GM12878 (cell line): ENCODE measurements at regions not wholly inside any gene's neighbourhood (a gene's known extent, or its start where the extent isn't known, plus 50 kb on each side); places are given as distances from the start of the nearest gene placed in this dataset.

Experiments used
- ATAC-seq: fragments of 200-7000 bp; cut with Tn5 transposase; 3 replicates; pipeline ENCODE4 v1.9.1; 2020; ENCODE audit warnings: mild to moderate bottlenecking, moderate library complexity
- BruUV-seq: library from RNA; stranded (reverse); fragments of 400-500 nt; replicated peaks from 2 replicates; lab custom pipeline; 2021; lab: Mats Ljungman, UMichigan
- CTCF ChIA-PET: fragments of 300-600 bp; sonication (Branson Sonifier 250); formaldehyde crosslinking; extraction: SDS; loops from one replicate; lab custom pipeline; 2021; ENCODE audit warnings: inconsistent platforms; lab: Yijun Ruan, JAX
- POLR2A ChIA-PET: fragments of 350-600 bp; formaldehyde crosslinking; extraction: SDS; loops from one replicate; lab custom pipeline; 2021; ENCODE audit warnings: inconsistent platforms; lab: Charles Lee
- RAD21 ChIA-PET: fragments of 300-600 bp; sonication (Branson Sonifier 250); formaldehyde crosslinking; loops from one replicate; lab custom pipeline; 2023; ENCODE audit warnings: antibody characterized with exemption; ENCODE audit not compliant: unreplicated experiment; lab: Charles Lee
- SMC1A ChIA-PET: fragments of 300-600 bp; sonication (Branson Sonifier 250); formaldehyde crosslinking; loops from one replicate; lab custom pipeline; 2023; ENCODE audit not compliant: unreplicated experiment, uncharacterized antibody; lab: Charles Lee
- DNase-seq: peaks from one replicate; pipeline ENCODE4 v3.0.0-alpha.2; 2011; ENCODE audit warnings: low read depth, low spot score
- FAIRE-seq: peaks from 3 replicates; lab custom pipeline; 2011; peaks lifted over from hg19 to GRCh38; lab: Jason Lieb, UNC
- H2AFZ ChIP-seq: 2 replicates; pipeline ENCODE4 v1.6.0; 2011; ENCODE audit warnings: low read depth, low read length, control low read depth; ENCODE audit not compliant: control insufficient read depth
- H3K27ac ChIP-seq: 2 replicates; pipeline ENCODE4 v1.5.1; 2011; ENCODE audit warnings: control low read depth; ENCODE audit not compliant: control insufficient read depth, insufficient read depth
- H3K27me3 ChIP-seq, 2 experiments: replicated peaks in 1 of 2; 2 replicates each; pipeline versions ENCODE4 v1.6.0 to v1.6.1; 2011; ENCODE audit warnings: low read length in 1 of 2; ENCODE audit not compliant: control insufficient read depth in 2 of 2, insufficient read depth in 2 of 2
- H3K36me3 ChIP-seq, 2 experiments: 2 replicates each; pipeline ENCODE4 v1.5.1; 2011; ENCODE audit warnings: low read length in 1 of 2; ENCODE audit not compliant: control insufficient read depth in 2 of 2, insufficient read depth in 2 of 2
- H3K4me1 ChIP-seq: 2 replicates; pipeline ENCODE4 v1.6.1; 2011; ENCODE audit warnings: mild to moderate bottlenecking, low read length, moderate library complexity, mixed read lengths; ENCODE audit not compliant: control insufficient read depth, insufficient read depth
- H3K4me2 ChIP-seq: 2 replicates; pipeline ENCODE4 v1.6.0; 2011; ENCODE audit warnings: control low read depth; ENCODE audit not compliant: control insufficient read depth, insufficient read depth
- H3K4me3 ChIP-seq: fragments of 200-600 bp; sonication (generic); 2 replicates; pipeline ENCODE4 v1.5.1; 2016
- H3K79me2 ChIP-seq: 2 replicates; pipeline ENCODE4 v1.6.0; 2011; ENCODE audit warnings: low read length; ENCODE audit not compliant: control insufficient read depth, insufficient read depth
- H3K9ac ChIP-seq: 2 replicates; pipeline ENCODE4 v1.8.0; 2011; ENCODE audit warnings: low read length, control low read depth, mixed read lengths; ENCODE audit not compliant: control insufficient read depth, insufficient read depth
- H3K9me3 ChIP-seq: replicated peaks from 3 replicates; pipeline ENCODE4 v1.5.1; 2011; ENCODE audit warnings: mild to moderate bottlenecking, low read length; ENCODE audit not compliant: control insufficient read depth, insufficient read depth
- H4K20me1 ChIP-seq: 2 replicates; pipeline ENCODE4 v1.6.0; 2011; ENCODE audit not compliant: control insufficient read depth, insufficient read depth
- BCL3 ChIP-seq: IDR thresholded peaks from 2 replicates; pipeline ENCODE4 v1.6.1; 2011; ENCODE audit warnings: borderline replicate concordance, low read depth, mild to moderate bottlenecking, moderate library complexity, low read length; ENCODE audit not compliant: insufficient read depth, poor library complexity, severe bottlenecking
- BCLAF1 ChIP-seq: fragments of 450-650 bp; IDR thresholded peaks from 2 replicates; pipeline ENCODE4 v1.6.1; 2017; ENCODE audit warnings: antibody characterized with exemption, mild to moderate bottlenecking, moderate library complexity
- CEBPZ ChIP-seq: fragments of 150-350 bp; IDR thresholded peaks from 2 replicates; pipeline ENCODE4 v1.6.1; 2016; ENCODE audit warnings: low read depth, low read length
- E4F1 ChIP-seq: fragments of 450-650 bp; IDR thresholded peaks from 2 replicates; pipeline ENCODE4 v1.6.1; 2018; ENCODE audit warnings: borderline replicate concordance, mild to moderate bottlenecking; ENCODE audit not compliant: partially characterized antibody
- HCFC1 ChIP-seq: fragments of 150-350 bp; IDR thresholded peaks from 2 replicates; pipeline ENCODE4 v1.6.1; 2014; ENCODE audit warnings: low read length
- MTA2 ChIP-seq: fragments of 450-650 bp; IDR thresholded peaks from 2 replicates; pipeline ENCODE4 v1.6.1; 2016; ENCODE audit warnings: low read depth, mild to moderate bottlenecking, moderate library complexity
- NBN ChIP-seq: fragments of 450-650 bp; IDR thresholded peaks from 2 replicates; pipeline ENCODE4 v1.6.1; 2016
- STAT3 ChIP-seq: IDR thresholded peaks from 2 replicates; pipeline ENCODE4 v1.6.1; 2011; ENCODE audit warnings: low read depth, low read length, improper control_type of control experiment
- TAF1 ChIP-seq: IDR thresholded peaks from 2 replicates; pipeline ENCODE4 v1.6.1; 2011; ENCODE audit warnings: mild to moderate bottlenecking, low read depth, low read length, borderline replicate concordance
- ZNF274 ChIP-seq: IDR thresholded peaks from one replicate; pipeline ENCODE4 v1.8.0; 2011; ENCODE audit not compliant: insufficient read length, insufficient read depth
- WGBS: methylation state at CpG from one replicate; pipeline ENCODE4 v1.1.6; 2016; ENCODE audit warnings: low lambda C conversion rate; ENCODE audit not compliant: insufficient replicate concordance, insufficient coverage; ENCODE audit errors: missing lambda C conversion rate; 5-methylcytosine and 5-hydroxymethylcytosine counted together
- in situ Hi-C: fragments of 300-500 bp; cut with MboI; formaldehyde crosslinking; loops from 9 replicates; pipeline ENCODE4 v1.14.3; 2018; ENCODE audit warnings: mixed read lengths
- intact Hi-C: fragments of 100-400 bp; cut with micrococcal nuclease; formaldehyde crosslinking; loops from one replicate; pipeline ENCODE4 v1.14.2; 2022; ENCODE audit not compliant: unreplicated experiment

GRCh38 chr2:225930687-225931086 lies 531.2 kb downstream of the NYAP2 start (continued):
- TF ChIP-seq E4F1 (no peak), BCLAF1 (no peak), STAT3 (no peak)

GRCh38 chr2:225920621-225921220 lies 521.2 kb downstream of the NYAP2 start:
- POLR2A ChIA-PET: no interaction called here

More at GRCh38 chr2:225920621-225921220, 521.2 kb downstream of the NYAP2 start:
- no peak for DNase-seq
- no peak overlapping the region for H3K4me2 ChIP-seq
- H3K79me2 ChIP-seq: no peaks in the 10 kb centered on the region
- in situ Hi-C loops (no loop called here), intact Hi-C loops (no loop called here)
- ChIA-PET SMC1A (no interaction called here), CTCF (interaction anchor here (0.9 kb wide), 1 partner anchor 9 kb away, joined by 4 read pairs; no protein-coding TSS in a partner anchor), RAD21 (no interaction called here)
- 43% methylated on average over 6 of the region's 6 CpGs for WGBS
- no peak overlapping the region for H2AFZ ChIP-seq
- no peaks in the 10 kb centered on the region for H3K36me3 ChIP-seq
- no peak for FAIRE-seq
- TF ChIP-seq CEBPZ (no peak), BCL3 (no peak), MTA2 (no peak), ZNF274 (no peak), TAF1 (no peak), HCFC1 (no peak), NBN (no peak)
- H3K27ac ChIP-seq: no peak overlapping the region
- no peaks in the 10 kb centered on the region for H3K27me3 ChIP-seq
- H3K4me1 ChIP-seq: no peaks in the 10 kb centered on the region
- no peaks in the 10 kb centered on the region for H4K20me1 ChIP-seq
- no peak overlapping the region for H3K4me3 ChIP-seq
- no TSS peak for BruUV-seq
- ATAC-seq: no peak
- no peaks in the 10 kb centered on the region for H3K9me3 ChIP-seq
- H3K9ac ChIP-seq: no peak overlapping the region
